Caco-2 (cell line): ENCODE measurements at regions not wholly inside any gene's neighbourhood (a gene's known extent, or its start where the extent isn't known, plus 50 kb on each side); places are given as distances from the start of the nearest gene placed in this dataset.

Experiments used
- BruUV-seq: library from RNA; stranded (reverse); fragments of 400-500 nt; replicated peaks from 2 replicates; lab custom pipeline; 2021; lab: Mats Ljungman, UMichigan
- CTCF ChIA-PET: fragments of 300-600 bp; sonication (Branson Sonifier 250); formaldehyde crosslinking; loops from one replicate; lab custom pipeline; 2022; ENCODE audit warnings: antibody characterized with exemption; lab: Charles Lee
- POLR2A ChIA-PET: fragments of 300-600 bp; sonication (Branson Sonifier 250); formaldehyde crosslinking; loops from one replicate; lab custom pipeline; 2022; ENCODE audit warnings: antibody characterized with exemption; lab: Charles Lee
- DNase-seq, 2 experiments: peaks; one replicate each; pipeline versions ENCODE4 v3.0.0 to v3.0.0-alpha.2; 2020 to 2022
- H3K27me3 ChIP-seq: replicated peaks from 2 replicates; pipeline ENCODE4 v1.6.0; 2011; ENCODE audit warnings: low read length; ENCODE audit not compliant: control insufficient read depth, insufficient read depth
- H3K36me3 ChIP-seq: 2 replicates; pipeline ENCODE4 v1.5.1; 2011; ENCODE audit warnings: low read length; ENCODE audit not compliant: control insufficient read depth, insufficient read depth
- H3K4me1 ChIP-seq: fragments of 250-450 bp; sonication (Bioruptor Pico); 2 replicates; pipeline ENCODE4 v1.5.1; 2020; ENCODE audit warnings: mild to moderate bottlenecking
- H3K4me3 ChIP-seq: 2 replicates; pipeline ENCODE4 v1.5.1; 2011; ENCODE audit warnings: low read depth, mild to moderate bottlenecking, control low read depth, low read length
- H3K9me3 ChIP-seq: fragments of 250-450 bp; sonication (Bioruptor Pico); 2 replicates; pipeline ENCODE4 v1.5.1; 2020; ENCODE audit warnings: mild to moderate bottlenecking, moderate library complexity
- H3K27ac Mint-ChIP-seq: one replicate; pipeline ENCODE4 v1.8.0; 2022; ENCODE audit warnings: mixed read lengths; ENCODE audit not compliant: unreplicated experiment
- H3K27me3 Mint-ChIP-seq: one replicate; pipeline ENCODE4 v1.8.0; 2022; ENCODE audit warnings: mixed read lengths; ENCODE audit not compliant: insufficient read depth, unreplicated experiment
- H3K36me3 Mint-ChIP-seq: one replicate; pipeline ENCODE4 v1.8.0; 2022; ENCODE audit warnings: mild to moderate bottlenecking, mixed read lengths; ENCODE audit not compliant: insufficient read depth, unreplicated experiment
- H3K4me1 Mint-ChIP-seq: one replicate; pipeline ENCODE4 v1.8.0; 2022; ENCODE audit warnings: low read depth, mixed read lengths; ENCODE audit not compliant: unreplicated experiment
- H3K4me3 Mint-ChIP-seq: one replicate; pipeline ENCODE4 v1.8.0; 2022; ENCODE audit warnings: mild to moderate bottlenecking, moderate library complexity, mixed read lengths; ENCODE audit not compliant: unreplicated experiment
- H3K9me3 Mint-ChIP-seq: one replicate; pipeline ENCODE4 v1.8.0; 2022; ENCODE audit warnings: mixed read lengths; ENCODE audit not compliant: unreplicated experiment
- CTCF ChIP-seq, 2 experiments: fragments of 200-600 bp in 1 of 2; IDR thresholded peaks; 1 replicate in 1 of 2; 2 replicates in 1 of 2; pipeline versions ENCODE4 v1.5.1 to v1.8.0; 2011 to 2022; ENCODE audit warnings: antibody characterized with exemption in 1 of 2, control low read depth in 1 of 2, inconsistent platforms in 1 of 2, low read depth in 1 of 2, low read length in 1 of 2, mild to moderate bottlenecking in 1 of 2, moderate library complexity in 1 of 2; ENCODE audit not compliant: insufficient read depth in 1 of 2, severe bottlenecking in 1 of 2, unreplicated experiment in 1 of 2
- intact Hi-C: fragments of 100-400 bp; cut with micrococcal nuclease; formaldehyde crosslinking; loops from one replicate; pipeline ENCODE4 v1.10.0; 2022; ENCODE audit not compliant: unreplicated experiment

- H3K9me3 Mint-ChIP-seq, result no peaks in the 10 kb centered on the region
- Histone ChIP-seq H3K4me1 (no peaks in the 10 kb centered on the region), H3K4me3 (no peak overlapping the region), H3K9me3 (no peaks in the 10 kb centered on the region), H3K36me3 (no peaks in the 10 kb centered on the region), H3K27me3 (no peaks in the 10 kb centered on the region)
- no peak overlapping the region for H3K4me3 Mint-ChIP-seq
- ChIA-PET POLR2A (no interaction called here), CTCF (no interaction called here)
- BruUV-seq, result no TSS peak
- no peak for TF ChIP-seq CTCF (IDR thresholded peaks at IDR 0.05; ENCODE audit: insufficient read depth in 1 of 2, low read depth in 1 of 2, low read length in 1 of 2, severe bottlenecking in 1 of 2, unreplicated experiment in 1 of 2)
- no peaks in the 10 kb centered on the region for H3K4me1 Mint-ChIP-seq
- no peaks in the 10 kb centered on the region for H3K36me3 Mint-ChIP-seq
- peaks cover 9% of the 10 kb centered on the region for H3K27me3 Mint-ChIP-seq
- no peak overlapping the region for H3K27ac Mint-ChIP-seq
- no peak for DNase-seq
- intact Hi-C loops, result no loop called here
Measured at GRCh38 chr5:158261674-158262367, 402.9 kb upstream of the CLINT1 start.

GRCh38 chr5:158256096-158256495 is 397.2 kb upstream of the CLINT1 start:
- peaks cover 8% of the 10 kb centered on the region for H3K27me3 Mint-ChIP-seq
- no peaks in the 10 kb centered on the region for H3K9me3 Mint-ChIP-seq
- H3K4me3 Mint-ChIP-seq, result no peak overlapping the region
- H3K27me3 ChIP-seq, result no peaks in the 10 kb centered on the region
- no peaks in the 10 kb centered on the region for H3K9me3 ChIP-seq
- ChIA-PET CTCF (no interaction called here), POLR2A (no interaction called here)
- no peaks in the 10 kb centered on the region for H3K4me1 ChIP-seq
- no peak overlapping the region for H3K27ac Mint-ChIP-seq
- no peaks in the 10 kb centered on the region for H3K36me3 Mint-ChIP-seq
- no TSS peak for BruUV-seq
- H3K4me3 ChIP-seq, result no peak overlapping the region
- no peaks in the 10 kb centered on the region for H3K4me1 Mint-ChIP-seq
- DNase-seq, result no peak
- H3K36me3 ChIP-seq, result no peaks in the 10 kb centered on the region
- TF ChIP-seq CTCF (IDR thresholded peaks at IDR 0.05; ENCODE audit: insufficient read depth in 1 of 2, low read depth in 1 of 2, low read length in 1 of 2, severe bottlenecking in 1 of 2, unreplicated experiment in 1 of 2), result no peak
- intact Hi-C loops, result no loop called here

- H3K4me1 ChIP-seq, result no peaks in the 10 kb centered on the region
- no peak overlapping the region for H3K4me3 Mint-ChIP-seq
- intact Hi-C loops, result no loop called here
- no peak overlapping the region for H3K4me3 ChIP-seq
- ChIA-PET CTCF (no interaction called here), POLR2A (no interaction called here)
- H3K36me3 ChIP-seq, result no peaks in the 10 kb centered on the region
- no peak for DNase-seq
- BruUV-seq, result no TSS peak
- no peaks in the 10 kb centered on the region for H3K9me3 Mint-ChIP-seq
- H3K27ac Mint-ChIP-seq, result no peak overlapping the region
- TF ChIP-seq CTCF (IDR thresholded peaks at IDR 0.05; ENCODE audit: insufficient read depth in 1 of 2, low read depth in 1 of 2, low read length in 1 of 2, severe bottlenecking in 1 of 2, unreplicated experiment in 1 of 2), result no peak
- H3K27me3 Mint-ChIP-seq, result peaks cover 11% of the 10 kb centered on the region
- no peaks in the 10 kb centered on the region for H3K9me3 ChIP-seq
- H3K4me1 Mint-ChIP-seq, result no peaks in the 10 kb centered on the region
- no peaks in the 10 kb centered on the region for H3K27me3 ChIP-seq
- H3K36me3 Mint-ChIP-seq, result no peaks in the 10 kb centered on the region
Measured at GRCh38 chr5:158255609-158256008, 396.7 kb upstream of the CLINT1 start.
